ENCODE measurements at regions not wholly inside any gene's neighbourhood (a gene's known extent, or its start where the extent isn't known, plus 50 kb on each side); places are given as distances from the start of the nearest gene placed in this dataset.
A peak's percentile ranks its signal among the peaks of the same experiment; 100 is the strongest.

DNA sequence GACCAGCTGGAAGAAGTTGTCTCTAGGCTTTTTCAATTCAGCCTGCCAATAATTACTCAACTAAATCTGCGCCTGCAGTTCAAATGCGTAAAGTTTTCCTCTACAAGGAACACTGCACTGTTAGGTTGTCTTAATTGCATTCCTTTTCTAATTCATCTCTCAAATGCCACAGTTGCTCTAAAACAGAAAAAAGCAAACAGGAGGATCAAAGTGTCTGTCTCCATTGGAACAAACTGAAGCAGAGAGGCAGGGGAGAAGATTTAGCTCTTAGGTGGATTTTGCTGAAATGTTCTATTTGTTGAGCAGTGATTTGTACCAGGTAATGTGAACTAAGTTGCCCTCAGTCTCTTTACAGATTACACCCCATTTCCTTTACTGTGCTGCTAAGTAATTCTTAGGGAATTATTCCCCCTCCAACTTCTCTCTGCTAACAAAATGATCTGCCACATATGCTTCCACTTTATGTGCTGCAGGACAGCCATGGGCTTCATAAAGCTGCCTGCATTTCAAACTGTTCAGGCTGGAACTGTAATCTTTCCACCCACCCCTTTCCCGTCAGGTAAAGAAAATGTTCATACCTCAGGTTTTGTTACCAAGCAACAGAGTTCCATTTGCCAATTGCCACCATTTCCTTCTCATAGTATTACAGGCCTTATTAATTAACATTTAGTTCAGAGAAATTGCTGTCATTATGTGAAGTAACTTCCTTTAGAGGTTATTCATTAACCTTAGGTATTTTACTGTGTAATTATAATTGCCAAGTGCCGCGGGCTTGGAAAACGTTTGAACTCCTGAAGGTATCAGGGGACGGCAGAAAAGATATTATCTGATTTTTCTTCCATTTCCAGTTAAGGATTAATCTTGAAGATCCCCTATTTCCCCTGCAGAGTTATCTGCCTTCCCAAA lies 149.3 kb downstream of the SPRY1 start:
- DNase-seq = no peak

DNA sequence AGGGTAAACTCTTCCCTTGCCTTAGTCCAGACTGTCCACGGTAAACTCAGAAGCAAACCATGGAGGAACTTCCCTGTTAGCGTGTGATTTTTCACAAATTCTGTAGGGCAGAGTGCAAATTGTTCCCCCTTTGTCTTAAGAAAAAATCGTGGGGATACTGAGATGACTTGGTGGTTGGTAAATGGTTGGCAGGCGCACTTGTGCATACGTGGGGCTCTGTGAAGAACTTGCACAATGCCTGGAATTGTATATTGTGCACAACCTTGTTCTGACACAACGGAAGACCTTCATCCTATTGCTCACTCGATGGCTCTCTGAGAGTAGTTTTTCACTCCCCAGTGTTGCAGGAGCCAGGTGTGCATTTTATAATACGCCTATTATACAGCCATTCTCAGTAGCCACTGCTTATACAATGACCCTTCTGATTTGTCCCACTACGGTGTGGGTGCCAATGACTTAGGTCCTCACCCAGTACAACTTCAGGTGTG lies 150.0 kb downstream of the SPRY1 start:
- no peak for DNase-seq

DNA sequence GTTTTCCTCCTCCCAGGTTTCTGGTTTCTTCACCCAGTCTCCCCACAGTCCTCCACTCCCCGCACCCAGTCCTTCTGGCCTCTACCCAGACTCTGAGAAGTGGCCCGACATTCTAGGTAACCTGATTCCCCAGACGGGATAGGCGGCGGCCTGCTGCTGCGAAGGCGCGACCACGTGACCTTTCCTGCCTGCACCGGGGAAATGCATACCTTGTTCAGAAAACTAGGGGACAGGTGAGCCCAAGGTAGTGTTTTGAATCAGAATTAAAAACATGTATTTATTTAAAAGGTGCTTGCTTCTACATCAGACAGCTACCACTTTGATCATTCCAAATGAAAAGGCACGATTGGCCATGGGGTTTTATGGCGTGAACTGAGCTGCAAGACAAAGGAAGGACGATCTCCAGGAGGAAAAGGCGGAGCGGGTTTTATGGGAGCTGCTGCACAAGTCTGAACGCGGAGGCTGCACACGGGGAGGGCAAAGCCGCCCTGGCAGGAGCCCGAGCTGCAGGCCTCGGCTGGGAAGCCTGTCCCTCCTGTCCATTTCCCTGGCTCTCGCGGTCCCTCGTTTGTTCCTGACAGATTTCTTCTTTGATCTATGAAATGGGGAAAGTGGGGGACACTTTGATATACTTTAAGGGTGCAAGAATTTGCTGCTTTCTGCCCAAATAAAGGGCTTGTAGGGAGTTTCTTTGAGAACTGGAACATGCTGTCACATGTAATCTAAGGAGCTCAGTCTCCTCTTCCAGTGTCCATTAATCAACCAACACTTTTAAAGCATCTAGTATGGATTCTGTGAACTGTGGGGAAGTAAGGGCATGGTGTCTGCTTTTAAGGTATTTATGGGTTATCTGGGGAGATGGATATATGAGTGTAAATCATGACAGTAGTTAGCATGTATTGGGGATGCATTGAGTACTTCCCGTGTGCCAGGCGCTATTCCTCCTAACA lies 150.9 kb downstream of the SPRY1 start:
- DNase-seq = no peak

DNA sequence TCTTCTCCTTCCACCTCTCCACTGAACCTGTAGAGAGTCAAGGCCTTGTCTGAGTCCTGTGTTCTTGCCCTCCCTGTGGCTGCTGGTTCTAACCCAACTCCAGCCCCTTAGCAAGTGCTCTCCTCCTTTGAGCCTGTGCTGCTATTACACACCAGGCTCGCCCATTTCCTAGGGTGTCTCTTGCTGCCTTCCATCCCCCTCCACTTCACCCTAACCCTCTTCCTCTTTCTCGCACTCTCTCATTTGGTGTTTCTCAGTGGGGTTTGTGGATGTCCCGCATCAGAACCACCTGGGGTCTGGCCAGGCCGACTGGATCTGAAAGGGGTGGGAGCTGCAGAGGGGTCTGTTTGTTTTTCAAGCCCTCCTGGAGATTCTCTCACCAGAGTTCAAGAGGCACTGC lies 156.7 kb downstream of the SPRY1 start:
- no peak for DNase-seq

DNA sequence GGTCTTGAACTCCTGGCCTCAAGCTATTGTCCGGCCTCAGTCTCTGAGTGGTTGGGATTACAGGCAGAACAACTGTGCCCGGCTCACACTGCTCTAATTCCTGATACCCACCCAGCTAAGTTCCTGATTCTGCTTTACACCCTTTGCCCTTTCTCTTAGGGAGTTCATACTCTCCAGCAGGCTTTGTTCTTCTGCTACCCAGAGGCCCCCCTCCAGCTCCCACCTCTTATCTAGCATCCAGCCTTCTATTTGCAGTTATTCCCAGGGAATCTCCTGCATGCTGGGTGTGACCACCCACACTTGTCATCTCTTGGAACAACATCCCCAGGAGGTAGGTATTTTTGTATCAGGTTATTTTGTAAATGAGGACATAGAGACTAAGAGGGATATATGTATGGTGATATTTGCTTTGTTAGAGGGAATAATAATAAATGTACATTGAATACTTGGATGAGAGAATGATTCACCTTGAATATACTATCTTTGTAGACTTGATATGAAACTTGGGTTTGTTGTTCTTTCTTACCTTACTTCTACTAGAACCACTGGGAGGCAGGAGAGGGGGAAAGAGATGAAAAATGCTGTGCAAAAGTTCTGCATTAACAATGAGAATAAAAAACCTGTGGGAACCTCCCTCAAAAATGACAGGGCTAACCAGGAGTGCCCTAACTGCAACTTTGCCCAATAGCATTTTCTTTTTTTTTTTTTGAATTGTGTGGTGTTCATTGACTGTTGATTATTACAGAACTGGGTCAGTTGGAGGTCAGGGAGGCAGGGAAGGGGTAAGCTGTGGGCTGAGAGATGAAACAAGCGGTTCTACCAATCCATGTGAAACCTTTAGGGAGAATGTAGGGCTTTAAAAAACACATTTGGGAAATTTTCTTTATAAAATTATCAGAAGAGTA lies 157.4 kb downstream of the SPRY1 start:
- no peak for DNase-seq

DNA sequence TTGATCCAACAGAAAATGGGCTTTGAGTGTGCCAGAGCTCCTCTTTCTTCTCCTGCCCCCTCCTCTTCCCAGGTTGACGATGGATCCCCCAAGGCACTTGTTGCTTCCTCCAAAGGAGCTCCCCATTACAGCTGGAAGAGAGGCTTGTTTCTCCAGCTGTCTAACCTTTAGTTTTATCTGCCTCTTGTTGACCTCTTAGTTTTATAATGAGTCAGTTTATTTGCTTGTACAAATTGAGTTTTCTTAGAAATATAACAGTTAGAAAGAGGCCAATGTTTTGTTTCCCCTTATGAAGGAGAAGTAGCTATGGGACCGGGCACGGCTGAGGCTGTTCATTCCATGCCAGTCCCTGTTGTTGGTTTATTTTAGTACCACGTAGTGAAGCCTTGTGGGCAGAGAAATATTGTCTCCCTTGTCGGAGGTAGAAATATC lies 158.2 kb downstream of the SPRY1 start:
- DNase-seq = no peak

DNA sequence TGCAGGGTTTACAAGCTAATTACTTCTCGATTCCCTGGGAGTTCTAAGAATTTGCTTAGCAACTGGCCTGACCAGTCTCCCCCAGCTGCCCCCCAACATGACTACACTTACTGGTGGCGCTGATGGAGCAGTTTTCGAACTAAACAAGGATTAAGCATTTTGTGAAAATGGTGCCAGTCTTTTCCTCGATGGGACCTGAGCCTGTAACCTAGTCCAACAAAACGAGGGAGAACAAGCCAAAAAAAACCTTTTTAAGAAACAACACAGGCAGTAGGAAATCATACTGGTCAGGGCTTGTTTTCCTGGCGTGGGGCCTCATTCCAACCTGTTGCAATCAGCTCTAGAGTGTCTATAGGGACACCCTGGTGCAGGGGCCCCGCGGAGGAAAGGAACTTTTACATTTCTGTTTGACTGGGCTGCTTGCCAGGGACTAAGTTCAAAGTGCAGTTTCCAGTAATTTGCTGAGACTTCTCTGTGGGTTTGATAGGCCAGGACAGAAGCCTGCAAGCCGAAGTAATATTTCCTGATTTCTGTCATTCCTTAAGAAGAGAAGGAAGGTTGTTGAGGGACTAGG lies 158.7 kb downstream of the SPRY1 start:
- no peak for DNase-seq

DNA sequence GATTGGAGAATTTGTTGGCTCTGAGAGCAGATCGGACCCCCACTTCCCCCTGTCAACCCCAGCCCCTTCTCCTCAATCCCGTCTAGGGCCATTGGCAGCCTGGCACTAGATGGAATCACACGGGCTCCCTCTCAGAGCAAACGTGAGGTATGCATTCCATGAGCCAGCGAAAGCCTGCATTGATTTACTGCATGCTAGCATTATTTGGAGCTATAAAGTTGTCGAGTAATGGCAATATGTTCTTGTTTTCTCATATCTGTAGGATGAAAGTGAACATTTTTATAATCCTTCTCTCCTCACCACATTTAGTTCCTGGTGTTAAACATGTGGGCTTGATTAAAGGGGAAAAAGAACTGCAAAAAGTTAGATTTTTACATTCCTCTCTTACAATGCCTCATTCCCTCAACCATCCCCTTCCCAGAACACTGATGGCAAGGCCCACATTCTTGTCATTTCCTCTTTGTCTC lies 159.2 kb downstream of the SPRY1 start:
- DNase-seq = no peak

DNA sequence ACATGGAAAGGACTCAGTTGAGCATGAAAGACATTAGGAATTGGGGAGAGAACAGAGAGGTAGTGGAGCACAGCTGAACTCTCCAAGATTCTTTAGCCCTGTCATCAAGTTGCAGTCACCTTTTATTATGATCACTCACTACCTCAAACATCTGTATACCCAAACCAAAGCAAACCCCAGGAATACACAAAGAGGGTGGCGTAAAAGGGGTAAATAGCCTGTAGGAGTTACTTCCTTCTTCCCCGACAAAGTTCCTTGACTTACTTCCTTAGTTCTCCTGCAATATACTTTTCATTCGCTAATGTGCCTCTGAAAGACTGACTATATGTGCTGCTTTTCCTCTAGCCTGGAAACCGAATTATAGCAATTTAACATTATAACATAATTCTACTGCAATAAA lies 159.9 kb downstream of the SPRY1 start:
- DNase-seq = no peak

DNA sequence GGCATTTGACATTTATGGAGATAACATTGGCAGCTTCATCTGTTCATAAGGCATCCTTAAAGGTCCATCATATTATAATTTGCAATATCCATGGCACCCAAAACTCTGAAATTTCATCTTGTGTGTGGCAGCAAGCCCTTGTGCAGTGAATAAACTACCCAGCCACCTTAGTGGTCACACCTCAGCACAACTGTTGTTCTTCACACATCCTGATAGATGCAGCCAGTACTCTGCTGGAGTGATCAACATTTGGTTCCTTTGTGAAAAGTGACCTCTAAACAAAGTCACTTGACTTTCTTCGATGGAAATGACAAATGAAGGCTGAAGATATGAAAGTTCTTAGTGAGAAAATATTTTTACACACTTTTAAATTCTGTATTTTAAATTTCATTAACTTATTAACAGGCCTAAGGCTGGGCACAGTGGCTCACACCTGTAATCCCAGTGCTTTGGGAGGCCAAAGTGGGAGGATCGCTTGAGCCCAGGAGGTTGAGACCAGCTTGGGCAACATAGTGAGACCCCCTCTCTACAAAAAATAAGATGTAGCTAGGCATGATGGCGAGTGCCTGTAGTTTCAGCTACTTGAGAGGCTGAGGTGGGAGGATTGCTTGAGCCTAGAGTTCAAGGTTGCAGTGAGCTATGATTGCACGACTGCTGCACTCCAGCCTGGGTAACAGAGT lies 161.4 kb downstream of the SPRY1 start:
- DNase-seq = no peak

DNA sequence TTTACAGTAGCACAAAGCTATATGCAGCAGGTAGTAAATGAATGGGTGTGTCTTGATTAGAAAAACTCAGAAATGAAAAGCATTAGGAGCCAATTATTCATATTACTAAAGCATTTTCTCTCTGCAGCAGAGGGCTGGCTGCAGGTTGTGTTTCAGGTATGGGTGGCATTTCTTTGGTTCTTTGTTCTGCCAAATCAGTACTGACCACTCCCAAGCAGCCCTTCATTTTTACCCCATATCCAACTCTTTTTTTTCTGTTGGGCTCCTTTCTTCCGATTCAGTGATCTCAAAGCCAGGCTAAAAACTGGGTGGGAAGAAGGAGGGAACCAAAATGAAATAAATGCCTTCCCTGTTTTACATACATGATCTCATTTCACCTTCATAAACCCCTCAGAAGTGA lies 162.3 kb downstream of the SPRY1 start:
- no peak for DNase-seq

DNA sequence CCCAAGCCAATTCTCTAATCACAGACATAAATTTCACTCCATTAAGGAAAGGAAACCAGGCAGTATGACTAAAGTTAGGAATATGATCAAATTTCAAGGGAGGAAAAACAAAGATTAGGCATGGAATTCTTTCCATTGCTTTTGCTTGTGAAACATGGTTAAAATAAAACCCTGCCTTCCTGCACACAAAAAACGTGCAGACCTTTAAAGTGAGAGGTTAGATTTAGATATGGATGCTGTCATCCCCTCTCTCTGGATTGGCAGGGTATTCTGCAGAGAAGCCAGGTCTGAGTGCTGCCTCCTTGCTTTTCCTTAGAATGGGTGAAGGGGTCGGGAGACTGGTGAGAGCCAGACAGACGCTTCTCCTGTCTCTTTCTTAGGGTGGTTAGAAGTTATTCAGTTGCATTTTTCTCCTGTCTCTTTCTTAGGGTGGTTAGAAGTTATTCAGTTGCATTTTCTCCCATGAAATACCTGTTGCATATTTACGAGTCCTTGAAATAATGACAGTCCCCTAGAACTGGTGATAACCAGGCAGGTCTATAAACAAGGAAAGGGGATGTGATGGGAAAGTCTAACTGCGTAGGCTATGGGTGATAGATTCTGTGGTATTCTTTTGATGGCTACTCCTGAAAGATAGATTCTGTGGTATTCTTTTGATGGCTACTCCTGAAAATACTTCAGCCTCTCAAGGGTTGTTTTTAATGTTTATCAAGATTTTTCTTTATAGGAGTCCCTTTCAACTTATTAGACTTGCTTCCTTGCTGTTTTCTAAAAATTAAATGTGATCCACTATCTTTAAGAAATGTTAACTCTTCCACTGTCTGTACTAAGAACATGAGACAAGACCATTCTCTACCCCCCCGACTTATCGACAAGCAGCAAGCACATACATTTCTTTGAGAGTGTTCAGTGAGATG lies 163.6 kb downstream of the SPRY1 start:
- no peak for DNase-seq

DNA sequence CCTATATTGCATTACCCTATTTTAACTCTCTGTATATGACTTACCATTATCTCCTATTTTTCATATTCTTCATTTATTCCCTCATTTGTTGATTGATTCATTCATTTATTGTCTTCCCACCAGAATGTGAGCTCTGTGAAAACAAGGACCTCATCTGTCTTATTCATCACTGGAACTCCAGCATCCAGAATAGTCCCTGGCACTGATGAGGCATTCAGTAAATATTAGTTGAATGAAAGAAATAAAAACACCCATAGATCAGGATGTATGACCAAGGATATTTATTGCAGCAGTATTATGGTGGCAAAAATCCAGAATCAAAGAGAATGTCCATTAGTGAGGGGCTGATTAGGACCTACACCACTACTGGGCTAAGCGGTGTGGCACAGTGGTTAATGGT lies 164.9 kb downstream of the SPRY1 start:
- no peak for DNase-seq

DNA sequence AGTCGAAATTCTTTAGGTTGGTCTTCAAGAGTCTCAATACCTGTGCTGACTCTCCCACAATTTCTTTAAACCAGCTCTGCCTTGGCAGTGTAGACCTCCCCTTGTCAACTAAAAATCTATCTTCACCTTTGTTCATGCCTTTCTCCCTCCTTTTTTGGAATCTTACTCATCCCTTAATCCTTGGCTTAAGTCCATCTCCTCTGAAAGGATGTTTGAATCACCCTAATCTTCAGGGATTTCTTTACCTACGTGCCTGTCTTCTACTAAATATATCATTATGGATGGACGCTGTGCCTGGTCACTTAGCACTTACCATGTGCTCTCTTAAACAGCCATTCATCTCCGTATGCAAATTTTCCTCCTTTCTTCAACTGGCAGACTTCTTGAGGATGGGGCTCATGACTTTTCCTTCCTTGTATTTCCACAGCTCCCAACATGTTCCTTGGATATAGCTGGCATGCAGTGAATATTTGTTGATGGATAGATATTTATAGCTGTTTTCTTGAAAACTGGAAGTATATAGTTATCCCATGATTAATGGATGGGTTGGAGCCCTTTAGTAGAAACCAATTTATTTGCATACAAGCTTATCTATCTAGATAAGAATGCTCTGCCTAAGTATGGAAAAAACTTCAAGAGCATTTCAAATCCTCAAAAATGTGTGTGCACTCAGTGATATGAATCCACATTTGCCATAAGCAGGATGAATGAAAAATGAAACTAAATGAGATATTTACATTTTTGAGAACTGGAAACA lies 166.6 kb downstream of the SPRY1 start:
- DNase-seq = peak; percentile 7

DNA sequence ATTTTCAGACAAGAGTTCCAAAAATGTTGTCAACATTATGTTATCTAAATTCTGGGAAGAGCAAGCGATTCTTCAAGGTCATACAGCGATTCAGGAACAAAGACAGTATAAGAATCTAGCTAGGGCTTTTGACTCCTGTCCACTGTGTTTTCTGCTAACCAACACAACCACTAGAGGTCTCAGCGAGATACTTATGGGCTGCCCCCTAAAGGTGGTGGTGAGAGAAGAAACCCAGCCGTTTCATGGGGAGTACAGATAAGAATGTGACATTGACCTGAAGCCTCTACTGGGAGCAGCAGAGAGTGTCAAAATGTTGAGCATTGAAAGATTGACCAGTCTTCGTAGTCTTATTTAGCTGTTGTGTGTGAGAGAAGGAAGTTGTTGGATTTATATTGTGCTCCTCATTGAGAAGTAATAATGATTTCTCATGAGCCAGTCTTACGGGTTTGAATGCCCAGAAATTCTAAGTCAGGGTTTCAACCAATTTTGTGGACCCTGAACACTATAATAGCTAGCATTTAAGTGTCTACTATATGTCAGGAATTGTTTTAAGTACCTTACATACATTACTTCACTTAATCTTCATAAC lies 168.3 kb downstream of the SPRY1 start:
- DNase-seq = peak; percentile 85

DNA sequence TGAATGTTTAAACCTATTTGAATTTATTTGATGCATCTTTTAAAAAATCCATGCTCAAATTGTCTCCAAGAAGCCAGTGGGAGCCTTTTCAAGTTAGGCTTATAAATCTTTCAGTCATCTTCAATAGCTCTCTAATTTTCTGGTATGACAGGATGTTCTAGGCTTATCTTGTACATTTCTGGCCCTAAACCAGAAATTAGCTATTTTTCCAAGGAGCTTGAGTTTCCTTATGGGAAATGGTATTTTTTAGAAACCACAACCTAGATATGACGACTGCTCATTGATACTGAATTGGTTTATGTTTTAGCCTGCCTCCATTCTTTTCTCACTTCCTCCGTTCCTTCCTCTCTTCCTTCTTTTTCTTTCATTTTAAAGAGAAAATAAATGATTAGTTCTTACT lies 172.3 kb downstream of the SPRY1 start:
- no peak for DNase-seq

DNA sequence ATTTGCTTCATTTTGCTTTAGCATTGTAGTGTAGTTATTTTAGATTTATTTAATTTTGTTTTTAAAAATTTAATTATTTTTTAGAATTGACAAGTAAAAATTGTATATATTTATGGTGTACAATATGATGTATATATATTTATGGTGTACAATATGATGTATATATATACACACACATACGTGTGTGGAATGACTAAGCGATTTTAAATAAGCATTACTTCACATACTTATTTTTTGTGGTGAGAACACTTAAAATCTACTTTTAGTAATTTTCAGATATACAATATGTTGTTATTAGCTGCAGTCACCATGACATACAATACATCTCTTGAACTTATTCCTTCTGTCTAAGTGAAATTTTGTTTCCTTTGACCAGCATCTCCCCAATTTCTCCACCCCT lies 172.9 kb downstream of the SPRY1 start:
- DNase-seq = no peak

DNA sequence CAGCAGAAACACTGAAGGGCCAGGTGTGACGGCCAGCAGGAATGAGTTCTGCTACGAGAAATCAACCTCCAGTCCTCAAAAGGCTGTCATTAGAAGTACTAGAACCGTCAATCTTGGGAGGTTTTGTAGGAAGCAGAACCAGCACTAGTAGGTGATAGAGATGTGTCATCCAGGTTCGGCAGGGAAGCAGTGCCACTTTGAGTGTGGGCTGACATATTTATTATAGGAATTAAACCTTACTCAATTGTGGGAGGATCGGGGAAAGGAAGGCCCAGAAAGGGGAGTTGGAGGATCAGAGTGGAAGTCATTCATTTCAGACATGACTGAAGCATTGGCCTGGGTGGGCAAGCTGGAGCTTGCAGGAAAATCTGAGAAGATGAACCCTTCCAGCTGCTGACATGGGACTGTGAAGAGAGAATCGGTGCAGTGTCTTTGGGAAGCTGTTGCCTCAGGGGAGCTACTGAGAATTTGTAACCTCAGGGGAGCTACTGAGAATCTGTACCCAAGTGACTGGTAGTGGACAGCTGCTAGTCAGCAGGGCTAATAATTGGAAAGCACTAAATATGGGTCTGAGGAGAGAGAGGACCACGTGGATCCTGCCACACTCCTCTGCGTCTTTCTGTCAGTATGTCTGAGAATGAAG lies 177.4 kb downstream of the SPRY1 start:
- DNase-seq = no peak

DNA sequence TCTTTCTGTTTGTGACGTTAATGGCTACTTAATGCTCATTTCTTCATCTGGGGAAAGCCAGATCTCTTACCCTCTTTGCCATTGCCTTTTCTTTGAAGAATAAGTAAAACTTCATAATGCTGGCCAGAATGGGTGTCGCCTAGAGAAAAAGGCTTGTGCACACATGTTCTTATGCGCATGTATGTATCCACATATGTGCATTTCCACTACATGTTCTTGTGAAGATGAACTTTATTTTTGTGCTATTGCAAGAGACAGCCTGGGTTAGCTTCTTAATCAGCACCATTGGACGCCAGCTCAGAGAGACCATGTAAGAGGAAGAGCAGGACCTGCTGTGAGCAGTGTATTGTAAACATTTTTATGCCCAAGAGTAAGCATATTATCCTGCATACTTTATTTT lies 178.7 kb downstream of the SPRY1 start:
- DNase-seq = no peak
